GM23248 (cell line): ENCODE measurements at regions not wholly inside any gene's neighbourhood (a gene's known extent, or its start where the extent isn't known, plus 50 kb on each side); places are given as distances from the start of the nearest gene placed in this dataset.

Experiments used
- DNase-seq: peaks from one replicate; pipeline ENCODE4 v3.0.0-alpha.2; 2015
- H2AFZ ChIP-seq: fragments of 200-600 bp; sonication (generic); 2 replicates; pipeline ENCODE4 v1.6.1; 2016; ENCODE audit warnings: antibody characterized with exemption
- H3F3A ChIP-seq: fragments of 200-600 bp; sonication (generic); 2 replicates; pipeline ENCODE4 v1.6.1; 2016; ENCODE audit warnings: mild to moderate bottlenecking, antibody characterized with exemption, mixed run types; ENCODE audit not compliant: insufficient read depth
- H3K27ac ChIP-seq: fragments of 200-600 bp; sonication (generic); 2 replicates; pipeline ENCODE4 v1.5.1; 2016; ENCODE audit warnings: mild to moderate bottlenecking
- H3K27me3 ChIP-seq: fragments of 200-600 bp; sonication (generic); replicated peaks from 2 replicates; pipeline ENCODE4 v1.6.1; 2016; ENCODE audit warnings: mild to moderate bottlenecking; ENCODE audit not compliant: insufficient read depth
- H3K36me3 ChIP-seq: fragments of 200-600 bp; sonication (generic); 2 replicates; pipeline ENCODE4 v1.6.1; 2016; ENCODE audit warnings: low read depth, mild to moderate bottlenecking
- H3K4me1 ChIP-seq: fragments of 200-600 bp; sonication (generic); 2 replicates; pipeline ENCODE4 v1.6.1; 2016; ENCODE audit warnings: mild to moderate bottlenecking; ENCODE audit not compliant: insufficient read depth
- H3K4me2 ChIP-seq: fragments of 200-600 bp; sonication (generic); one replicate; pipeline ENCODE4 v1.6.1; 2016; ENCODE audit warnings: mild to moderate bottlenecking; ENCODE audit not compliant: unreplicated experiment
- H3K4me3 ChIP-seq: fragments of 200-600 bp; sonication (generic); 2 replicates; pipeline ENCODE4 v1.5.1; 2016; ENCODE audit warnings: mild to moderate bottlenecking
- H3K79me2 ChIP-seq: fragments of 200-600 bp; sonication (generic); 2 replicates; pipeline ENCODE4 v1.6.1; 2016; ENCODE audit warnings: mild to moderate bottlenecking; ENCODE audit not compliant: insufficient read depth
- H3K9ac ChIP-seq: fragments of 200-600 bp; sonication (generic); 2 replicates; pipeline ENCODE4 v1.6.1; 2016; ENCODE audit warnings: mild to moderate bottlenecking
- H3K9me2 ChIP-seq: fragments of 200-600 bp; sonication (generic); 2 replicates; pipeline ENCODE4 v1.6.1; 2016; ENCODE audit warnings: mixed run types, mild to moderate bottlenecking, moderate library complexity; ENCODE audit not compliant: insufficient read depth
- H3K9me3 ChIP-seq: fragments of 200-600 bp; sonication (generic); one replicate; pipeline ENCODE4 v1.6.1; 2017; ENCODE audit warnings: low read depth
- H4K20me1 ChIP-seq: fragments of 200-600 bp; sonication (generic); 2 replicates; pipeline ENCODE4 v1.6.0; 2016; ENCODE audit not compliant: insufficient read depth
- EZH2 ChIP-seq: fragments of 200-600 bp; sonication (generic); IDR thresholded peaks from 2 replicates; pipeline ENCODE4 v1.6.1; 2018; ENCODE audit warnings: antibody characterized with exemption, mild to moderate bottlenecking; ENCODE audit not compliant: insufficient read depth, poor library complexity, severe bottlenecking
- EZH2phosphoT487 ChIP-seq: fragments of 200-600 bp; sonication (generic); IDR thresholded peaks from 2 replicates; pipeline ENCODE4 v1.6.1; 2018; ENCODE audit warnings: antibody characterized with exemption, moderate library complexity, mild to moderate bottlenecking, low read depth; ENCODE audit not compliant: insufficient read depth
- WGBS, 2 experiments: methylation state at CpG; one replicate each; pipeline ENCODE4 v1.1.6; 2015 to 2017; ENCODE audit warnings: low lambda C conversion rate in 2 of 2, low coverage in 1 of 2; ENCODE audit errors: missing lambda C conversion rate in 2 of 2; 5-methylcytosine and 5-hydroxymethylcytosine counted together
- in situ Hi-C: fragments of 300-500 bp; cut with MboI; formaldehyde crosslinking; loops from 2 replicates; pipeline ENCODE4 v1.15.0; 2020

- in situ Hi-C loops, result no loop called here
- H3F3A ChIP-seq, result no peaks in the 10 kb centered on the region
- no peak overlapping the region for H3K4me3 ChIP-seq
- no peaks in the 10 kb centered on the region for H3K9me2 ChIP-seq
- no peaks in the 10 kb centered on the region for H4K20me1 ChIP-seq
- no peak overlapping the region for H3K27ac ChIP-seq
- no peaks in the 10 kb centered on the region for H3K79me2 ChIP-seq
- DNase-seq, result no peak
- peaks cover 29% of the 10 kb centered on the region for H3K27me3 ChIP-seq
- no peaks in the 10 kb centered on the region for H3K36me3 ChIP-seq
- H3K9ac ChIP-seq, result no peak overlapping the region
- H3K4me2 ChIP-seq, result no peak overlapping the region
- no peaks in the 10 kb centered on the region for H3K9me3 ChIP-seq
- TF ChIP-seq EZH2, result no peak
- TF ChIP-seq EZH2phosphoT487, result no peak
- no peaks in the 10 kb centered on the region for H3K4me1 ChIP-seq
- no peak overlapping the region for H2AFZ ChIP-seq
Measured at GRCh38 chr11:76259299-76259908, 53.1 kb upstream of the WNT11 start.

GRCh38 chr11:76257074-76257719 lies 50.9 kb upstream of the WNT11 start:
- H3K9me3 ChIP-seq, result no peaks in the 10 kb centered on the region
- H3K9me2 ChIP-seq, result no peaks in the 10 kb centered on the region
- in situ Hi-C loops, result no loop called here
- no peak overlapping the region for H3K27ac ChIP-seq
- DNase-seq, result no peak
- H4K20me1 ChIP-seq, result no peaks in the 10 kb centered on the region
- H3K4me2 ChIP-seq, result no peak overlapping the region
- 73% methylated on average over 15 of the region's 15 CpGs for WGBS, 2 experiments
- H3K27me3 ChIP-seq, result peaks cover 39% of the 10 kb centered on the region
- H2AFZ ChIP-seq, result no peak overlapping the region
- H3K79me2 ChIP-seq, result no peaks in the 10 kb centered on the region
- TF ChIP-seq EZH2phosphoT487 (no peak), EZH2 (no peak)
- no peaks in the 10 kb centered on the region for H3K4me1 ChIP-seq
- H3K9ac ChIP-seq, result no peak overlapping the region
- no peak overlapping the region for H3K4me3 ChIP-seq
- H3K36me3 ChIP-seq, result no peaks in the 10 kb centered on the region
- no peaks in the 10 kb centered on the region for H3F3A ChIP-seq

- Histone ChIP-seq H3K27ac (no peak overlapping the region), H3K9me2 (no peaks in the 10 kb centered on the region), H4K20me1 (no peaks in the 10 kb centered on the region), H3K79me2 (no peaks in the 10 kb centered on the region), H3K4me1 (peaks cover 1% of the 10 kb centered on the region), H3K9me3 (no peaks in the 10 kb centered on the region), H3F3A (no peaks in the 10 kb centered on the region), H3K4me3 (no peak overlapping the region), H2AFZ (no peak overlapping the region), H3K36me3 (no peaks in the 10 kb centered on the region), H3K9ac (no peak overlapping the region), H3K27me3 (peaks cover 39% of the 10 kb centered on the region), H3K4me2 (no peak overlapping the region)
- in situ Hi-C loops, result no loop called here
- no peak for DNase-seq
- TF ChIP-seq EZH2 (no peak), EZH2phosphoT487 (no peak)
- WGBS, 2 experiments, result 77 to 79% methylated on average over 14 of the region's 14 CpGs
Measured at GRCh38 chr11:76256448-76256847, 50.1 kb upstream of the WNT11 start.
